ENCODE measurements at regions not wholly inside any gene's neighbourhood (a gene's known extent, or its start where the extent isn't known, plus 50 kb on each side); places are given as distances from the start of the nearest gene placed in this dataset.

- Histone ChIP-seq H3K4me3 (ENCODE audit: low read length, poor library complexity, severe bottlenecking) (no peak overlapping the region), H3K79me2 (ENCODE audit: insufficient read depth, low read length) (no peaks in the 10 kb centered on the region), H3K36me3 (ENCODE audit: insufficient read depth, low read length) (no peaks in the 10 kb centered on the region), H3K4me2 (ENCODE audit: low read depth, low read length, poor library complexity, severe bottlenecking) (no peak overlapping the region), H3K9me3 (ENCODE audit: insufficient read depth, low read depth, low read length) (no peaks in the 10 kb centered on the region), H3F3A (ENCODE audit: low read depth) (no peaks in the 10 kb centered on the region), H4K20me1 (ENCODE audit: insufficient read depth, low read length, poor library complexity, severe bottlenecking) (no peaks in the 10 kb centered on the region), H3K4me1 (ENCODE audit: insufficient read depth, low read length, poor library complexity, severe bottlenecking) (no peaks in the 10 kb centered on the region), H3K27me3 (ENCODE audit: insufficient read depth, low read length, poor library complexity, severe bottlenecking) (no peaks in the 10 kb centered on the region), H3K9me2 (replicated peaks; ENCODE audit: low read depth, low read length) (no peaks in the 10 kb centered on the region), H3K9ac (ENCODE audit: low read depth, low read length, poor library complexity, severe bottlenecking) (no peak overlapping the region), H2AFZ (ENCODE audit: low read length) (no peak overlapping the region)
- no peak for TF ChIP-seq EZH2phosphoT487 (IDR thresholded peaks at IDR 0.05; ENCODE audit: borderline replicate concordance)
- TF ChIP-seq, protein P1, sequence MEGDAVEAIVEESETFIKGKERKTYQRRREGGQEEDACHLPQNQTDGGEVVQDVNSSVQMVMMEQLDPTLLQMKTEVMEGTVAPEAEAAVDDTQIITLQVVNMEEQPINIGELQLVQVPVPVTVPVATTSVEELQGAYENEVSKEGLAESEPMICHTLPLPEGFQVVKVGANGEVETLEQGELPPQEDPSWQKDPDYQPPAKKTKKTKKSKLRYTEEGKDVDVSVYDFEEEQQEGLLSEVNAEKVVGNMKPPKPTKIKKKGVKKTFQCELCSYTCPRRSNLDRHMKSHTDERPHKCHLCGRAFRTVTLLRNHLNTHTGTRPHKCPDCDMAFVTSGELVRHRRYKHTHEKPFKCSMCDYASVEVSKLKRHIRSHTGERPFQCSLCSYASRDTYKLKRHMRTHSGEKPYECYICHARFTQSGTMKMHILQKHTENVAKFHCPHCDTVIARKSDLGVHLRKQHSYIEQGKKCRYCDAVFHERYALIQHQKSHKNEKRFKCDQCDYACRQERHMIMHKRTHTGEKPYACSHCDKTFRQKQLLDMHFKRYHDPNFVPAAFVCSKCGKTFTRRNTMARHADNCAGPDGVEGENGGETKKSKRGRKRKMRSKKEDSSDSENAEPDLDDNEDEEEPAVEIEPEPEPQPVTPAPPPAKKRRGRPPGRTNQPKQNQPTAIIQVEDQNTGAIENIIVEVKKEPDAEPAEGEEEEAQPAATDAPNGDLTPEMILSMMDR (conservative IDR thresholded peaks at IDR 0.05; ENCODE audit: low read length), result no peak
Measured at GRCh38 chr18:33871363-33872025, 293.5 kb downstream of the ASXL3 start.

DNA sequence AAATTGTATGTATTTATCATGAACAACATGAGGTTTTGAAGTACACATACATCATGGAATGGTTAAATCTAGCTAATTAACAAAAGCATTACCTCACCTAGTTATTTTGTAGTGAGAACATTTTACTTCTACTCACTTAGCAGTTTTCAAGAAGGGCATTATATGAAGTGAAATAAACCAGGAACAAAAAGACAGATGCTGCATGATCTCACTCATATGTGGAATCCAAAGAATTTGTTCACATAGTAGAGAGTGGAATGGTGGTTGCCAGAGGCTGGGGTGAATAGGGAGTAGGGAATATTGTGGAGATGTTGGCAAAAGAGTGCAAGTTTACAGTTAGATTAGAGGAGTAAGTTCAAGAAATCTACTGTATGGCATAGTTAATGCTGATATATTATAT, 292.0 kb downstream of the ASXL3 start:
- Histone ChIP-seq H3K36me3 (ENCODE audit: insufficient read depth, low read length) (no peaks in the 10 kb centered on the region), H3K79me2 (ENCODE audit: insufficient read depth, low read length) (no peaks in the 10 kb centered on the region), H3K9me2 (replicated peaks; ENCODE audit: low read depth, low read length) (no peaks in the 10 kb centered on the region), H2AFZ (ENCODE audit: low read length) (no peak overlapping the region), H3K9ac (ENCODE audit: low read depth, low read length, poor library complexity, severe bottlenecking) (no peak overlapping the region), H3K27me3 (ENCODE audit: insufficient read depth, low read length, poor library complexity, severe bottlenecking) (no peaks in the 10 kb centered on the region), H3K4me3 (ENCODE audit: low read length, poor library complexity, severe bottlenecking) (no peak overlapping the region), H3K9me3 (ENCODE audit: insufficient read depth, low read depth, low read length) (no peaks in the 10 kb centered on the region), H3F3A (ENCODE audit: low read depth) (no peaks in the 10 kb centered on the region), H3K4me1 (ENCODE audit: insufficient read depth, low read length, poor library complexity, severe bottlenecking) (no peaks in the 10 kb centered on the region), H4K20me1 (ENCODE audit: insufficient read depth, low read length, poor library complexity, severe bottlenecking) (no peaks in the 10 kb centered on the region), H3K4me2 (ENCODE audit: low read depth, low read length, poor library complexity, severe bottlenecking) (no peak overlapping the region)
- TF ChIP-seq, protein P1 (conservative IDR thresholded peaks at IDR 0.05; ENCODE audit: low read length), result no peak
- no peak for TF ChIP-seq EZH2phosphoT487 (IDR thresholded peaks at IDR 0.05; ENCODE audit: borderline replicate concordance)

DNA sequence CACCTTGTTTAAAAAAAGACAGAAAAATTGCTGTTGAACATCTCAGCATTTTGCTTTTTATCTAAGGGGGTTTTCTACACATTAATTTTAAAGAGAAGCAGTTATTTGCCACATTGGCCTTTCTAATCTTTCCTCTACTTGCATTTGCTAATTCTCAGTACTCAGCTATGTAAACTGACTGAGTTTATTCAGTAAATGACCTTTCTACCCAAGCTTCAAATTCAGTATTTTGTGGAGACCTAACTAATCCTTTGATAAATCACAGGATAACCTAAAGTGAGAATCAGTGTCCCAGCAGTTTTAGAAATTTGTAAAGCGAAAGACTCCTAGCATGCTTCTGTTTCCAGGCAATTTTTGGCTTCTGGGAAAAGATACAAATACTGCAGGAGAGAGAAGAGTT, 288.4 kb downstream of the ASXL3 start:
- no peaks in the 10 kb centered on the region for H4K20me1 ChIP-seq (ENCODE audit: insufficient read depth, low read length, poor library complexity, severe bottlenecking)
- no peak overlapping the region for H3K4me3 ChIP-seq (ENCODE audit: low read length, poor library complexity, severe bottlenecking)
- no peaks in the 10 kb centered on the region for H3K36me3 ChIP-seq (ENCODE audit: insufficient read depth, low read length)
- H3F3A ChIP-seq (ENCODE audit: low read depth), result no peaks in the 10 kb centered on the region
- no peak overlapping the region for H2AFZ ChIP-seq (ENCODE audit: low read length)
- no peaks in the 10 kb centered on the region for H3K27me3 ChIP-seq (ENCODE audit: insufficient read depth, low read length, poor library complexity, severe bottlenecking)
- no peak overlapping the region for H3K9ac ChIP-seq (ENCODE audit: low read depth, low read length, poor library complexity, severe bottlenecking)
- H3K4me2 ChIP-seq (ENCODE audit: low read depth, low read length, poor library complexity, severe bottlenecking), result no peak overlapping the region
- H3K9me3 ChIP-seq (ENCODE audit: insufficient read depth, low read depth, low read length), result peaks cover 10% of the 10 kb centered on the region; the same call in 1 of the 2 replicates
- H3K4me1 ChIP-seq (ENCODE audit: insufficient read depth, low read length, poor library complexity, severe bottlenecking), result no peaks in the 10 kb centered on the region
- TF ChIP-seq, protein P1 (conservative IDR thresholded peaks at IDR 0.05; ENCODE audit: low read length), result no peak
- no peak for TF ChIP-seq EZH2phosphoT487 (IDR thresholded peaks at IDR 0.05; ENCODE audit: borderline replicate concordance)
- H3K9me2 ChIP-seq (replicated peaks; ENCODE audit: low read depth, low read length), result no peaks in the 10 kb centered on the region
- no peaks in the 10 kb centered on the region for H3K79me2 ChIP-seq (ENCODE audit: insufficient read depth, low read length)

Data from Loucy (cell line).